ENCODE measurements at regions not wholly inside any gene's neighbourhood (a gene's known extent, or its start where the extent isn't known, plus 50 kb on each side); places are given as distances from the start of the nearest gene placed in this dataset.

- ChIA-PET POLR2A (no interaction called here), CTCF (ENCODE audit: unreplicated experiment) (no interaction called here)
- no peaks in the 10 kb centered on the region for H3K4me1 ChIP-seq (ENCODE audit: insufficient read depth, low read length, poor library complexity, severe bottlenecking)
- intact Hi-C loops (cut with micrococcal nuclease; ENCODE audit: unreplicated experiment), result no loop called here
- no peak overlapping the region for H3K4me2 ChIP-seq (ENCODE audit: low read length)
- no peak for DNase-seq (ENCODE audit: low spot score)
- no peaks in the 10 kb centered on the region for H3K36me3 ChIP-seq (ENCODE audit: insufficient read depth, low read length)
- no peaks in the 10 kb centered on the region for H3K79me2 ChIP-seq (ENCODE audit: insufficient read depth, low read depth, low read length)
- TF ChIP-seq EZH2phosphoT487 (IDR thresholded peaks at IDR 0.05; ENCODE audit: borderline replicate concordance, low read depth, low read length), result no peak
- no peak for TF ChIP-seq CTCF (conservative IDR thresholded peaks at IDR 0.05; ENCODE audit: low read length)
- no TSS peak for BruUV-seq (replicated peaks)
- H3K9me2 ChIP-seq (ENCODE audit: insufficient read depth, low read length), result no peaks in the 10 kb centered on the region
- H3K9me3 ChIP-seq (ENCODE audit: low read length), result no peaks in the 10 kb centered on the region
- no peak overlapping the region for H2AFZ ChIP-seq (ENCODE audit: low read length)
- H4K20me1 ChIP-seq (ENCODE audit: insufficient read depth, low read length), result no peaks in the 10 kb centered on the region
- H3K27ac ChIP-seq (ENCODE audit: low read depth, low read length, poor library complexity, severe bottlenecking), result no peak overlapping the region
- H3K4me3 ChIP-seq (ENCODE audit: low read depth, low read length, poor library complexity, severe bottlenecking), result no peak overlapping the region
These were observed 280.8 kb upstream of the ROPN1 start for GRCh38 chr3:124272605-124273151.

GRCh38 chr3:124273651-124274050, 281.7 kb upstream of the ROPN1 start:
- H3K4me2 ChIP-seq (ENCODE audit: low read length), result no peak overlapping the region
- no peaks in the 10 kb centered on the region for H3K9me3 ChIP-seq (ENCODE audit: low read length)
- no peaks in the 10 kb centered on the region for H4K20me1 ChIP-seq (ENCODE audit: insufficient read depth, low read length)
- no peak overlapping the region for H3K4me3 ChIP-seq (ENCODE audit: low read depth, low read length, poor library complexity, severe bottlenecking)
- H3K9me2 ChIP-seq (ENCODE audit: insufficient read depth, low read length), result no peaks in the 10 kb centered on the region
- ChIA-PET POLR2A (no interaction called here), CTCF (ENCODE audit: unreplicated experiment) (no interaction called here)
- no peaks in the 10 kb centered on the region for H3K79me2 ChIP-seq (ENCODE audit: insufficient read depth, low read depth, low read length)
- intact Hi-C loops (cut with micrococcal nuclease; ENCODE audit: unreplicated experiment), result no loop called here
- no peak for DNase-seq (ENCODE audit: low spot score)
- no peaks in the 10 kb centered on the region for H3K4me1 ChIP-seq (ENCODE audit: insufficient read depth, low read length, poor library complexity, severe bottlenecking)
- BruUV-seq (replicated peaks), result no TSS peak
- no peak overlapping the region for H2AFZ ChIP-seq (ENCODE audit: low read length)
- TF ChIP-seq EZH2phosphoT487 (IDR thresholded peaks at IDR 0.05; ENCODE audit: borderline replicate concordance, low read depth, low read length) (no peak), CTCF (conservative IDR thresholded peaks at IDR 0.05; ENCODE audit: low read length) (no peak)
- H3K36me3 ChIP-seq (ENCODE audit: insufficient read depth, low read length), result no peaks in the 10 kb centered on the region
- no peak overlapping the region for H3K27ac ChIP-seq (ENCODE audit: low read depth, low read length, poor library complexity, severe bottlenecking)

GRCh38 chr3:124274051-124274450, 282.1 kb upstream of the ROPN1 start:
- H3K27ac ChIP-seq (ENCODE audit: low read depth, low read length, poor library complexity, severe bottlenecking), result no peak overlapping the region
- H3K36me3 ChIP-seq (ENCODE audit: insufficient read depth, low read length), result no peaks in the 10 kb centered on the region
- H3K9me2 ChIP-seq (ENCODE audit: insufficient read depth, low read length), result no peaks in the 10 kb centered on the region
- no peaks in the 10 kb centered on the region for H4K20me1 ChIP-seq (ENCODE audit: insufficient read depth, low read length)
- intact Hi-C loops (cut with micrococcal nuclease; ENCODE audit: unreplicated experiment), result no loop called here
- no TSS peak for BruUV-seq (replicated peaks)
- ChIA-PET POLR2A (no interaction called here), CTCF (ENCODE audit: unreplicated experiment) (no interaction called here)
- no peaks in the 10 kb centered on the region for H3K79me2 ChIP-seq (ENCODE audit: insufficient read depth, low read depth, low read length)
- no peak overlapping the region for H2AFZ ChIP-seq (ENCODE audit: low read length)
- no peaks in the 10 kb centered on the region for H3K4me1 ChIP-seq (ENCODE audit: insufficient read depth, low read length, poor library complexity, severe bottlenecking)
- H3K9me3 ChIP-seq (ENCODE audit: low read length), result no peaks in the 10 kb centered on the region
- H3K4me2 ChIP-seq (ENCODE audit: low read length), result no peak overlapping the region
- no peak for TF ChIP-seq EZH2phosphoT487 (IDR thresholded peaks at IDR 0.05; ENCODE audit: borderline replicate concordance, low read depth, low read length)
- TF ChIP-seq CTCF (conservative IDR thresholded peaks at IDR 0.05; ENCODE audit: low read length), result no peak
- H3K4me3 ChIP-seq (ENCODE audit: low read depth, low read length, poor library complexity, severe bottlenecking), result no peak overlapping the region
- no peak for DNase-seq (ENCODE audit: low spot score)

All from OCI-LY7 (cell line).